ENCODE measurements at regions not wholly inside any gene's neighbourhood (a gene's known extent, or its start where the extent isn't known, plus 50 kb on each side); places are given as distances from the start of the nearest gene placed in this dataset.

DNA sequence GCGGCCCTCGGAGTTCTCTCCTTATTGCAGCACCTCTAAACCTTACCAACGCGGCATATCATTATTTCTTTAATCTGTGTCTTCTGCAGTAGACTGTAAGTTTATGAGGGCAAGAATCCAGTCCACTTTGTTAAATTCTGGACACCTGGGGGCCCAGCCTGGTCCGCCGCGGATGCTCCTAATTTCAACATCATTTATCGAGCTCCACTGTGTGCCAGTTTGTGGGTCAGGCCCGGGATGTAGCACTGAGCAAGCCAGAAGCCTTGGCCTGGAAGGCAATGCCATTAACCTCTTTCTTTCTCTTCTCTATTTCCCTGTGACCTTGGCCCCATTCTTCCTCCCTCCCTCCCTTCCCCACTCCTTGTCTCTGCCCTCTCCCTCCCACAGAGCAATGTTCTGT lies 70.6 kb upstream of the CACNA1E start:
- no peaks in the 10 kb centered on the region for H3K36me3 ChIP-seq (ENCODE audit: control insufficient read depth in 2 of 2, extremely low read depth in 1 of 2, insufficient read depth in 2 of 2, low read length in 2 of 2)
- H3K4me2 ChIP-seq (ENCODE audit: control insufficient read depth, extremely low read depth, insufficient read depth, low read depth, low read length), result no peak overlapping the region
- H2AFZ ChIP-seq (ENCODE audit: control insufficient read depth, low read length), result no peak overlapping the region
- H3K27me3 ChIP-seq (ENCODE audit: control insufficient read depth, extremely low read depth, insufficient read depth, low read length), result no peaks in the 10 kb centered on the region
- FAIRE-seq (no peak), DNase-seq (ENCODE audit: low read depth, low spot score) (no peak)
- TF ChIP-seq, protein P1, sequence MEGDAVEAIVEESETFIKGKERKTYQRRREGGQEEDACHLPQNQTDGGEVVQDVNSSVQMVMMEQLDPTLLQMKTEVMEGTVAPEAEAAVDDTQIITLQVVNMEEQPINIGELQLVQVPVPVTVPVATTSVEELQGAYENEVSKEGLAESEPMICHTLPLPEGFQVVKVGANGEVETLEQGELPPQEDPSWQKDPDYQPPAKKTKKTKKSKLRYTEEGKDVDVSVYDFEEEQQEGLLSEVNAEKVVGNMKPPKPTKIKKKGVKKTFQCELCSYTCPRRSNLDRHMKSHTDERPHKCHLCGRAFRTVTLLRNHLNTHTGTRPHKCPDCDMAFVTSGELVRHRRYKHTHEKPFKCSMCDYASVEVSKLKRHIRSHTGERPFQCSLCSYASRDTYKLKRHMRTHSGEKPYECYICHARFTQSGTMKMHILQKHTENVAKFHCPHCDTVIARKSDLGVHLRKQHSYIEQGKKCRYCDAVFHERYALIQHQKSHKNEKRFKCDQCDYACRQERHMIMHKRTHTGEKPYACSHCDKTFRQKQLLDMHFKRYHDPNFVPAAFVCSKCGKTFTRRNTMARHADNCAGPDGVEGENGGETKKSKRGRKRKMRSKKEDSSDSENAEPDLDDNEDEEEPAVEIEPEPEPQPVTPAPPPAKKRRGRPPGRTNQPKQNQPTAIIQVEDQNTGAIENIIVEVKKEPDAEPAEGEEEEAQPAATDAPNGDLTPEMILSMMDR (optimal IDR thresholded peaks at IDR 0.05 in 1 of 3, IDR thresholded peaks at IDR 0.05 in 1 of 3, conservative IDR thresholded peaks at IDR 0.05 in 1 of 3; ENCODE audit: extremely low read depth in 1 of 3, insufficient read depth in 2 of 3, low read length in 3 of 3), result no peak
- no peak for TF ChIP-seq EZH2 (IDR thresholded peaks at IDR 0.05; ENCODE audit: low read length)
- H3K4me1 ChIP-seq (ENCODE audit: control insufficient read depth, extremely low read depth, insufficient read depth, low read length), result no peaks in the 10 kb centered on the region
- H3K9me1 ChIP-seq (ENCODE audit: control insufficient read depth, extremely low read depth, insufficient read depth, low read length), result no peaks in the 10 kb centered on the region
- H3K27ac ChIP-seq (ENCODE audit: control insufficient read depth, insufficient read depth, low read length), result no peak overlapping the region
- dilution Hi-C loops (cut with MboI; ENCODE audit: extremely low pct_ligation_motif_present, low sequenced_read_pairs), result loop anchor here (25.0 kb wide), 2 partner anchors 100 to 200 kb away; no protein-coding TSS in a partner anchor
- H3K9ac ChIP-seq (ENCODE audit: control insufficient read depth, extremely low read depth, insufficient read depth, low read length), result no peak overlapping the region
- no peaks in the 10 kb centered on the region for H4K20me1 ChIP-seq (ENCODE audit: control insufficient read depth, extremely low read depth, insufficient read depth, low read length)
- no peak overlapping the region for H3K4me3 ChIP-seq (ENCODE audit: control insufficient read depth in 2 of 3, extremely low read depth in 1 of 3, insufficient read depth in 2 of 3, low read depth in 1 of 3, low read length in 3 of 3)
- H3K79me2 ChIP-seq (ENCODE audit: control insufficient read depth, insufficient read depth, low read length), result no peaks in the 10 kb centered on the region
- H3K9me3 ChIP-seq (ENCODE audit: control insufficient read depth, low read depth, low read length), result no peaks in the 10 kb centered on the region

DNA sequence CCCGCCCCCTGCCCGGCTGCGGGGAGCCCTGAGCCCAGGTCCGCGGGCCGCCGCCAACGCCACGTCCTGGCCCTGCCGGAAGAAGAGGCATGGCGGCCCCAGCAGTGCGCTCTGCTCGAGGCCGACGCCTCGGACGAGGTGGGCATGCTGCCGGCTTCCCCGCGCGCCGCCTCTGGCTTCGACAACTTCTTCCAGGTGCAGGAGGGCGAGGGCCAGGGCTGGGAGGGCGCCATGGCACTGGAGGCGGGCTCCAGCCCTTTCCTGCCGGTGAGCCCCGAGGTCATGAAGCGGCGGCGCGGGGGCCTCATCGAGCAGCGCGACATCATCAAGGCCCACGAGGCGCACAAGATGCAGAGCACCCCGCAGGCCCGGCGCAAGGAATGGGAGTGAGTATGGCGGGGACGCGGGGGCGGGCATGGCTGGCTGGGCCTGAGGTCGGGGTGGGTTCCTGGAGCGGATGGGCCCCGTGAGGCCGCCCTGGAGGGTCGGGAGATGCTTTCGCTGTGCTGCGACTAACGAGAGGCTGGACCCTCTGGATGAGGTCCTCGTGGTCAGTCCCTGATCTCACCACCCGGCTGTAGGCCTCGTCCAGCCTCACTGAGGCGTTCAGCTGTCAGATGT lies 70.0 kb upstream of the CACNA1E start:
- dilution Hi-C loops (cut with MboI; ENCODE audit: extremely low pct_ligation_motif_present, low sequenced_read_pairs), result loop anchor here (25.0 kb wide), 2 partner anchors 101 to 201 kb away; no protein-coding TSS in a partner anchor

More for the DNA sequence above, 70.0 kb upstream of the CACNA1E start:
- Histone ChIP-seq H2AFZ (ENCODE audit: control insufficient read depth, low read length) (no peak overlapping the region), H3K4me3 (ENCODE audit: control insufficient read depth in 2 of 3, extremely low read depth in 1 of 3, insufficient read depth in 2 of 3, low read depth in 1 of 3, low read length in 3 of 3) (no peak overlapping the region), H3K36me3 (ENCODE audit: control insufficient read depth in 2 of 2, extremely low read depth in 1 of 2, insufficient read depth in 2 of 2, low read length in 2 of 2) (no peaks in the 10 kb centered on the region), H3K27ac (ENCODE audit: control insufficient read depth, insufficient read depth, low read length) (no peak overlapping the region), H4K20me1 (ENCODE audit: control insufficient read depth, extremely low read depth, insufficient read depth, low read length) (no peaks in the 10 kb centered on the region), H3K4me2 (ENCODE audit: control insufficient read depth, extremely low read depth, insufficient read depth, low read depth, low read length) (no peak overlapping the region), H3K4me1 (ENCODE audit: control insufficient read depth, extremely low read depth, insufficient read depth, low read length) (no peaks in the 10 kb centered on the region), H3K27me3 (ENCODE audit: control insufficient read depth, extremely low read depth, insufficient read depth, low read length) (no peaks in the 10 kb centered on the region), H3K79me2 (ENCODE audit: control insufficient read depth, insufficient read depth, low read length) (no peaks in the 10 kb centered on the region), H3K9ac (ENCODE audit: control insufficient read depth, extremely low read depth, insufficient read depth, low read length) (no peak overlapping the region), H3K9me3 (ENCODE audit: control insufficient read depth, low read depth, low read length) (no peaks in the 10 kb centered on the region), H3K9me1 (ENCODE audit: control insufficient read depth, extremely low read depth, insufficient read depth, low read length) (no peaks in the 10 kb centered on the region)
- DNase-seq (ENCODE audit: low read depth, low spot score), result no peak
- TF ChIP-seq, protein P1 (optimal IDR thresholded peaks at IDR 0.05 in 1 of 3, IDR thresholded peaks at IDR 0.05 in 1 of 3, conservative IDR thresholded peaks at IDR 0.05 in 1 of 3; ENCODE audit: extremely low read depth in 1 of 3, insufficient read depth in 2 of 3, low read length in 3 of 3), result no peak
- TF ChIP-seq EZH2 (IDR thresholded peaks at IDR 0.05; ENCODE audit: low read length), result no peak
- FAIRE-seq, result no peak
